GM12872 (cell line): ENCODE measurements at regions not wholly inside any gene's neighbourhood (a gene's known extent, or its start where the extent isn't known, plus 50 kb on each side); places are given as distances from the start of the nearest gene placed in this dataset.

ENCODE experiments used
- TF ChIP-seq, protein P1 (sequence below): IDR thresholded peaks from 3 replicates; pipeline ENCODE4 v1.5.1; 2011; ENCODE audit warnings: low read depth, mild to moderate bottlenecking, low read length, moderate library complexity; ENCODE audit not compliant: insufficient read depth

DNA sequence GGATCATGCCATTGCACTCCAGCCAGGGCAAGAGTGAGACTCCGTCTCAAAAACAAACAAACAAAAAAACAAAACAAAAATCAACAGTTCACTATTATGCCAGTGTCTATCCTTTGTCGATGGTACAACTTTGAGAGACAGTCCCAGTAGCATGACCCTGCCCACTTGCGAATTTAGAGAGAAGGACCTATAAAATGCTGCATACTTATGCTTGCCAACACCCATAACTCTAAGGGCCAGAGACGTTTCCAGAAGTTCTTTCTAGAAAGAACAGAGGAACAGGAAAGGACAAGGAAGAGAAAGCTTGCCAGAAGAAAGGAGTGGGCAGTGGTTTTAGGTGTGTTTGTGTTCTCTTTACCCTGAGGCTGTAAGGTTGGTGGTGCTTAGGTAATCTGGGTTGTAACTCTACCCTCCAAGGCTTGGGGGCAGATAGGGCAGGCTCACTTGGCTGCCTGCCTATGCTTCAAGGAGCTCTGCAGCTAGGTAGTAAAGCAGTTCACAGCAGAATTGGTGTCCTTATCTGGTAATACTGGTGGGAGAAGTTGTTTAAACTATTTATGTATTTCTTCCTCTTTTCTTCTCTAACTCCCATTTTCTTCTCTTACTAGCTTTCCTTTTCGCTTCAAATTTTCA is 50.6 kb upstream of the SPPL2A start:
- TF ChIP-seq, protein P1, sequence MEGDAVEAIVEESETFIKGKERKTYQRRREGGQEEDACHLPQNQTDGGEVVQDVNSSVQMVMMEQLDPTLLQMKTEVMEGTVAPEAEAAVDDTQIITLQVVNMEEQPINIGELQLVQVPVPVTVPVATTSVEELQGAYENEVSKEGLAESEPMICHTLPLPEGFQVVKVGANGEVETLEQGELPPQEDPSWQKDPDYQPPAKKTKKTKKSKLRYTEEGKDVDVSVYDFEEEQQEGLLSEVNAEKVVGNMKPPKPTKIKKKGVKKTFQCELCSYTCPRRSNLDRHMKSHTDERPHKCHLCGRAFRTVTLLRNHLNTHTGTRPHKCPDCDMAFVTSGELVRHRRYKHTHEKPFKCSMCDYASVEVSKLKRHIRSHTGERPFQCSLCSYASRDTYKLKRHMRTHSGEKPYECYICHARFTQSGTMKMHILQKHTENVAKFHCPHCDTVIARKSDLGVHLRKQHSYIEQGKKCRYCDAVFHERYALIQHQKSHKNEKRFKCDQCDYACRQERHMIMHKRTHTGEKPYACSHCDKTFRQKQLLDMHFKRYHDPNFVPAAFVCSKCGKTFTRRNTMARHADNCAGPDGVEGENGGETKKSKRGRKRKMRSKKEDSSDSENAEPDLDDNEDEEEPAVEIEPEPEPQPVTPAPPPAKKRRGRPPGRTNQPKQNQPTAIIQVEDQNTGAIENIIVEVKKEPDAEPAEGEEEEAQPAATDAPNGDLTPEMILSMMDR = no peak
